Right kidney (tissue), 1 donor: ENCODE measurements at regions not wholly inside any gene's neighbourhood (a gene's known extent, or its start where the extent isn't known, plus 50 kb on each side); places are given as distances from the start of the nearest gene placed in this dataset.
"Not testable (repeated sequence)": the region's sequence is repeated elsewhere in the genome, so short reads cannot be mapped to it uniquely, and the experiment has no call there.

Experiments
- DNase-seq: peaks from one replicate; pipeline ENCODE4 v3.0.0-alpha.2; 2016

GRCh38 chr12:74595696-74596095 is 58.1 kb downstream of the ATXN7L3B start:
- DNase-seq, result no peak

GRCh38 chr12:74598819-74599218 is 61.2 kb downstream of the ATXN7L3B start:
- no peak for DNase-seq

GRCh38 chr12:74599932-74600331 is 62.3 kb downstream of the ATXN7L3B start:
- DNase-seq, result no peak

- DNase-seq, result not testable (repeated sequence)
Observed at GRCh38 chr12:74600817-74601216, 63.2 kb downstream of the ATXN7L3B start.

GRCh38 chr12:74602881-74603672 is 65.4 kb downstream of the ATXN7L3B start:
- DNase-seq, result no peak

GRCh38 chr12:74608231-74608775 is 70.7 kb downstream of the ATXN7L3B start:
- no peak for DNase-seq

GRCh38 chr12:74610711-74611110 is 73.1 kb downstream of the ATXN7L3B start:
- DNase-seq, result no peak

- DNase-seq, result no peak
Observed at GRCh38 chr12:74614426-74614825, 76.8 kb downstream of the ATXN7L3B start.

GRCh38 chr12:74619084-74619483 is 81.4 kb downstream of the ATXN7L3B start:
- DNase-seq, result no peak

- no peak for DNase-seq
Observed at GRCh38 chr12:74619884-74620283, 82.2 kb downstream of the ATXN7L3B start.

- DNase-seq, result no peak
Observed at GRCh38 chr12:74620921-74621320, 83.3 kb downstream of the ATXN7L3B start.

- no peak for DNase-seq
Observed at GRCh38 chr12:74624201-74624600, 86.6 kb downstream of the ATXN7L3B start.

- no peak for DNase-seq
Observed at GRCh38 chr12:74626397-74626796, 88.8 kb downstream of the ATXN7L3B start.

- no peak for DNase-seq
Observed at GRCh38 chr12:74641262-74641661, 103.6 kb downstream of the ATXN7L3B start.

GRCh38 chr12:74641694-74642093 is 104.1 kb downstream of the ATXN7L3B start:
- DNase-seq, result no peak

- DNase-seq, result no peak
Observed at GRCh38 chr12:74644681-74645080, 107.0 kb downstream of the ATXN7L3B start.

GRCh38 chr12:74646831-74647230 is 109.2 kb downstream of the ATXN7L3B start:
- no peak for DNase-seq

GRCh38 chr12:74647256-74647655 is 109.6 kb downstream of the ATXN7L3B start:
- DNase-seq, result no peak

GRCh38 chr12:74656251-74656650 is 118.6 kb downstream of the ATXN7L3B start:
- no peak for DNase-seq

- DNase-seq, result no peak
Observed at GRCh38 chr12:74660442-74660841, 122.8 kb downstream of the ATXN7L3B start.

- DNase-seq, result no peak
Observed at GRCh38 chr12:74663958-74664357, 126.3 kb downstream of the ATXN7L3B start.

- no peak for DNase-seq
Observed at GRCh38 chr12:74665690-74666089, 128.1 kb downstream of the ATXN7L3B start.

GRCh38 chr12:74671421-74671820 is 133.8 kb downstream of the ATXN7L3B start:
- DNase-seq, result no peak

GRCh38 chr12:74676955-74677354 is 139.3 kb downstream of the ATXN7L3B start:
- DNase-seq, result not testable (repeated sequence)
